ENCODE measurements at regions not wholly inside any gene's neighbourhood (a gene's known extent, or its start where the extent isn't known, plus 50 kb on each side); places are given as distances from the start of the nearest gene placed in this dataset.
"Not testable (repeated sequence)": the region's sequence is repeated elsewhere in the genome, so short reads cannot be mapped to it uniquely, and the experiment has no call there.

- no peak overlapping the region for H3K4me3 ChIP-seq
- no peak for DNase-seq (ENCODE audit: low spot score in 2 of 2)
- no peaks in the 10 kb centered on the region for H3K9me3 ChIP-seq
- no peaks in the 10 kb centered on the region for H3K4me1 ChIP-seq
- H3K27me3 ChIP-seq = no peaks in the 10 kb centered on the region
- H3K27ac ChIP-seq = no peak overlapping the region
- 49% methylated on average over 2 of the region's 2 CpGs for WGBS
- no peaks in the 10 kb centered on the region for H3K36me3 ChIP-seq
- TF ChIP-seq EP300 (IDR thresholded peaks at IDR 0.05) = no peak
- TF ChIP-seq, protein P1, sequence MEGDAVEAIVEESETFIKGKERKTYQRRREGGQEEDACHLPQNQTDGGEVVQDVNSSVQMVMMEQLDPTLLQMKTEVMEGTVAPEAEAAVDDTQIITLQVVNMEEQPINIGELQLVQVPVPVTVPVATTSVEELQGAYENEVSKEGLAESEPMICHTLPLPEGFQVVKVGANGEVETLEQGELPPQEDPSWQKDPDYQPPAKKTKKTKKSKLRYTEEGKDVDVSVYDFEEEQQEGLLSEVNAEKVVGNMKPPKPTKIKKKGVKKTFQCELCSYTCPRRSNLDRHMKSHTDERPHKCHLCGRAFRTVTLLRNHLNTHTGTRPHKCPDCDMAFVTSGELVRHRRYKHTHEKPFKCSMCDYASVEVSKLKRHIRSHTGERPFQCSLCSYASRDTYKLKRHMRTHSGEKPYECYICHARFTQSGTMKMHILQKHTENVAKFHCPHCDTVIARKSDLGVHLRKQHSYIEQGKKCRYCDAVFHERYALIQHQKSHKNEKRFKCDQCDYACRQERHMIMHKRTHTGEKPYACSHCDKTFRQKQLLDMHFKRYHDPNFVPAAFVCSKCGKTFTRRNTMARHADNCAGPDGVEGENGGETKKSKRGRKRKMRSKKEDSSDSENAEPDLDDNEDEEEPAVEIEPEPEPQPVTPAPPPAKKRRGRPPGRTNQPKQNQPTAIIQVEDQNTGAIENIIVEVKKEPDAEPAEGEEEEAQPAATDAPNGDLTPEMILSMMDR (IDR thresholded peaks at IDR 0.05) = no peak
- TF ChIP-seq POLR2AphosphoS5 (IDR thresholded peaks at IDR 0.05) = no peak
- no peak for TF ChIP-seq POLR2A (IDR thresholded peaks at IDR 0.05)
Measured at GRCh38 chrX:94830717-94831116, 1156.7 kb downstream of the FAM133A start.

DNA sequence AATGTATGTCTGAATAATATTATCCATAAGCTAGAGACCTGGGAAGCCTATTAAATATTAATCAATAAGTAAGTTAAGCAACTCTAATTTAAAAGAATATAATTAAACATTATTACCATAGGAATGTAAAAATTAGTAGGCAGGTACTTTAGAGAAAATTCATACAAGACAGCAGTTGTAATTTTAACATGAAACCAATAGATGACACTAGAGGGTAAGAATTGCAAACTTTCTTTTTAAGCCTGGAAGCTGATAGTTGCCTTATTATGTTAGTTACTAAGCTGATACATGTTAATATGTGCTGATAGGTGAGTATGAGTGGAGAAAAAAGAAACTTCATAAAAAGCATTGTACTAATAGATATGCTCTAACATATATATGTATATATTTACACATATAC, 1157.4 kb downstream of the FAM133A start:
- Histone ChIP-seq H3K27ac (no peak overlapping the region), H3K4me1 (no peaks in the 10 kb centered on the region), H3K9me3 (no peaks in the 10 kb centered on the region), H3K4me3 (no peak overlapping the region), H3K36me3 (no peaks in the 10 kb centered on the region), H3K27me3 (no peaks in the 10 kb centered on the region)
- TF ChIP-seq EP300 (IDR thresholded peaks at IDR 0.05) = no peak
- no peak for TF ChIP-seq POLR2AphosphoS5 (IDR thresholded peaks at IDR 0.05)
- TF ChIP-seq, protein P1 (IDR thresholded peaks at IDR 0.05) = no peak
- no peak for TF ChIP-seq POLR2A (IDR thresholded peaks at IDR 0.05)
- no peak for DNase-seq (ENCODE audit: low spot score in 2 of 2)

DNA sequence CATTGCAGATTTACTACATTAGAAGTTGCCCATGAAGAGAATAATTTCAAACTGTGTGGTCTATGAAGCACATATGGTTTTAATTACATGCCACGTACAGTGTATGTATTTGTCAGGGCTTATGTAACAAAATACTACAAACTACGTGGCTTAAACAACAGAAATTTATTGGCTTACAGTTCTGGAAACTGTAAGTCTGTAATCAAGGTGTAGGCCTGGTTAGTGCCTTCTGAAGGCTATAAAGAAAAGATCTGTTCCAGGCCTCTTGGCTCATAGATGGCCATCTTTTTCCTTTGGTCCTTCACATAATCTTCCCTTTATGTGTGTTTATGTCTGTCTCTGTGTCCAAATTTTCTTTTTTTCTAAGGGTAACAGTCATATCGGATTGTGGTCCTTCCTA, 1160.2 kb downstream of the FAM133A start:
- Histone ChIP-seq H3K36me3 (no peaks in the 10 kb centered on the region), H3K9me3 (no peaks in the 10 kb centered on the region), H3K27ac (no peak overlapping the region), H3K4me3 (no peak overlapping the region), H3K4me1 (no peaks in the 10 kb centered on the region), H3K27me3 (no peaks in the 10 kb centered on the region)
- no peak for TF ChIP-seq EP300 (IDR thresholded peaks at IDR 0.05)
- no peak for TF ChIP-seq POLR2AphosphoS5 (IDR thresholded peaks at IDR 0.05)
- TF ChIP-seq, protein P1 (IDR thresholded peaks at IDR 0.05) = no peak
- no peak for TF ChIP-seq POLR2A (IDR thresholded peaks at IDR 0.05)
- 40% methylated on average over 3 of the region's 3 CpGs for WGBS
- no peak for DNase-seq (ENCODE audit: low spot score in 2 of 2)

GRCh38 chrX:94850811-94851210, 1176.8 kb downstream of the FAM133A start:
- H3K27me3 ChIP-seq = no peaks in the 10 kb centered on the region
- no peak for DNase-seq (ENCODE audit: low spot score in 2 of 2)

GRCh38 chrX:94854251-94854650, 1180.2 kb downstream of the FAM133A start:
- Histone ChIP-seq H3K27me3 (no peaks in the 10 kb centered on the region), H3K9me3 (no peaks in the 10 kb centered on the region), H3K27ac (no peak overlapping the region), H3K4me1 (no peaks in the 10 kb centered on the region), H3K36me3 (no peaks in the 10 kb centered on the region), H3K4me3 (no peak overlapping the region)
- no peak for DNase-seq (ENCODE audit: low spot score in 2 of 2)
- WGBS = 28% methylated on average over 1 of the region's 1 CpG
- TF ChIP-seq POLR2AphosphoS5 (IDR thresholded peaks at IDR 0.05) (no peak), POLR2A (IDR thresholded peaks at IDR 0.05) (no peak), EP300 (IDR thresholded peaks at IDR 0.05) (no peak)
- TF ChIP-seq, protein P1 (IDR thresholded peaks at IDR 0.05) = no peak

More at GRCh38 chrX:94850811-94851210, 1176.8 kb downstream of the FAM133A start:
- no peak overlapping the region for H3K4me3 ChIP-seq
- TF ChIP-seq, protein P1 (IDR thresholded peaks at IDR 0.05) = no peak
- no peak for TF ChIP-seq EP300 (IDR thresholded peaks at IDR 0.05)
- no peak for TF ChIP-seq POLR2A (IDR thresholded peaks at IDR 0.05)
- no peaks in the 10 kb centered on the region for H3K4me1 ChIP-seq
- no peaks in the 10 kb centered on the region for H3K36me3 ChIP-seq
- H3K9me3 ChIP-seq = no peaks in the 10 kb centered on the region
- H3K27ac ChIP-seq = no peak overlapping the region

- not testable (repeated sequence) for H3K27ac ChIP-seq; H3K27me3 ChIP-seq; DNase-seq (ENCODE audit: low spot score in 2 of 2); H3K4me1 ChIP-seq; H3K9me3 ChIP-seq; H3K4me3 ChIP-seq; H3K36me3 ChIP-seq
- 74% methylated on average over 19 of the region's 19 CpGs for WGBS
Measured at GRCh38 chrX:94862470-94862869, 1188.5 kb downstream of the FAM133A start.
